ENCODE measurements at regions not wholly inside any gene's neighbourhood (a gene's known extent, or its start where the extent isn't known, plus 50 kb on each side); places are given as distances from the start of the nearest gene placed in this dataset.

DNA sequence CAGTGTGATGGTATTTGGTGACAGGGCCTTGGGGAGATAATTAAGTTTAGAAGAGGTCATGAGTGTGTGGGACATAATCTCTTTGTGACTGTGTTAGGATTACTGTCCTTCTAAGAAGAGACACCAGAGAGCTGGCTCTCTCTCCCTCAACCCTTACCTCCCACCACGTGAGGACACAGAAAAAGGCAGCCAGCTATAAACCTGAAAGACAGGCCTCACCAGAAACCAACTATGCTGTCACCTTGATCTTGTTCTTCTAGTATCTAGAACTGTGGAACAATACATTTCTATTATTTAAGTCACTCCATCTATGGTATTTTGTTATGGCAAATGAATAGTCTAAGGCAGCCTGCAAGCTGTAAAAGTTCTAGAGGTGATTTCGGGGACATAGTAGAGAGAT lies 203.7 kb downstream of the OTOR start:
- no peak for DNase-seq

GRCh38 chr20:16952965-16953364 lies 204.8 kb downstream of the OTOR start:
- DNase-seq: no peak

DNA sequence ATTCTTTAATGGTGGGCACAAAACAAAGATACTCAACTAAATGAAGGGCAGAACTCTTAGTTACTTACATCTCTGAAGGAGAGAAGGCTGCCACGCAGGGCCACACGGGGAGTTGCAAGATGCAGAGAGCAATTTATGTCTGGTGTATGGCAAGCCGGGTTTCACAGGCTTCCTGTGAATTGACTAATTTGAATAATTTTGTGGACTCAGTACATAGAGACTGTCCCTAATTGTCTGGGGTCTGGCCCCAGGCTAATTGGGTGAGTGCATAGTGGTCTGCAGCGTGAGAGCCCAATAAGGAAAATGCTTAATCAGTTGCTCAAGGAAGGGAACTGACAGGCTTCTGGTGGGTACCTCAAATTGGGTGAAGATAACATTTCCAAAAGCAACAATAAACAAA lies 205.7 kb downstream of the OTOR start:
- no peak for DNase-seq

DNA sequence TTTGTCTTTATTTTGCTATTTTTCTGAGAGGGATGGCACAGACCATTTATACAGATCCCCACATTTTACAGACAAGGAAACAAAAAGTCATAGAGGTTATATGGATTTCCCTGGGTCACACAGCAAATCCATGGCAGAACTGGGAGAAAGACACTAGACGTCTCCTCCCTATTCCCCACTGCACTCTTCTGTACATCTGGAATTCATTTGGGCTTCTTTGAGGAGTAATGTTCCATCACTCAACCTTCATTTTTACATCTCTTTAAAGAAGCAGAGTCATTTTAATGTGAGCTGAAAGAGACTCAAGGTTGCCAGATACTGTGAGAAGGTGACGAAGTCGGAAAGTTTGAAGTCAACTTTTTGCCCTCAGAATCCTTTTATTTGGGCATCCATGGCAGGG lies 207.3 kb downstream of the OTOR start:
- no peak for DNase-seq

DNA sequence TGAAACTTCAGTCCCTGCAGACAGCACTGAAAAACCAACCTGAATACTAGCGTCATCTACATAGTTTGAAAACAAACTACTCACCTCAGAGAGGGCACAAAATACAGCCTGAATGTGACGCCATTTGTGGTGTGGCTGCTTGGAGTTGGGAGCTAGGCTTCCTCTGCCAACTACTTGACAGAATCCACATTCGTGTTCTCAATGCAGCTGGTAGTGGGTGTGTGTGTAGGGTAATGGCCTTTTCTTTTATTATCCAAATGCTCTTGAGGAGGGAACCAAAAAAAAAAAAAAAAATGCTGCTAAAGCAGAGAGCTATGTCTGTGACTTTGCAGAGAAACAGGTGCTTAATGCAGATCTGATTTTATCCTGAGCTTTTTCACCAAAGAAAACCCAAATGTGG lies 207.8 kb downstream of the OTOR start:
- DNase-seq: no peak

DNA sequence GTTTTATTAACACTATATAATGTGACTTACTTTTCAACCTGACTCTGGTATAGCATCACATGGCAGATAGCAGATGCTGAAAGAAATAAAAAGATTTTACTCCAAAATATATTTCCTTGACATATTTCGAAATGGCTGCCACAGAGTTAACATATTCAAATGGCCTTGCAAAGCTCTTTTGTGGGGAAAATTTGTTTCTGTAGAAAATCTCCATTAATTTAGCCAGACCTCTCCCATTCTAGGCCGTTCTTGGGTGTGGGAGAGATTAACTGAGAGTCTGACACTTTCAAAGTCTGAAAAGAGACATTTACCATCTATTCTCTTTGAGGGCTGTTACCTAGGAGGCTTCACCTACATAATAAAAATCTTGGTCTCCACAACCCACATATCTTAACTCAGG lies 217.2 kb downstream of the OTOR start:
- DNase-seq: no peak

DNA sequence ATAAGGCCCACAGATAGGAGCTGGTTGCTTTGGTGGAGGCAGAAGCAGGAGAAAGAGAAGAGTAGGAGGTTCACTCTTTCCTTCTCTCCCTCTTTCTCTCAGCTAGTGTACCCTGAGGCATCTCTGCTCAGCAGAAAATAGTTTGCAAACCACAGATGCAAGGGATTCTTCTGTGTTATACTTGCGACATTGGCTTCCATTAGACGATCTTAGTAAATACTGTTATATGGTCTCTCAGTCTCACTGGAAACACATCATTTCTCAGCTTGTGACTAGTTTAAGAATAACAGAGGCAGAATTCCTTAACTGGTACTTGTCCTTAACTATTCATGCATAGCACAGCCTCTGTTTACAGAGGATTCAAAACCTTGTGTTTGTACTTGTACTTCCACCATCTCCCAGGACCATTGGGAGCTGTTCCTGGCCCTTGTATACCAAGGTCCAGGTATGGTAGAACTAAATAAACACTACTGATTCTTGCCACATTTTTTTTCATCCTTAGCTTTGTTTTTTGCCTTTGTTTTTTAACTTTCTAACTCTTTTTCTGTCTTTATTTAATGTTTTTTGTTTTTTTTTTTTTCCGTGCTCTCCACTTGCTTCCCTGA lies 218.2 kb downstream of the OTOR start:
- no peak for DNase-seq

- no peak for DNase-seq
Observed at GRCh38 chr20:16968099-16968498, 219.9 kb downstream of the OTOR start.

DNA sequence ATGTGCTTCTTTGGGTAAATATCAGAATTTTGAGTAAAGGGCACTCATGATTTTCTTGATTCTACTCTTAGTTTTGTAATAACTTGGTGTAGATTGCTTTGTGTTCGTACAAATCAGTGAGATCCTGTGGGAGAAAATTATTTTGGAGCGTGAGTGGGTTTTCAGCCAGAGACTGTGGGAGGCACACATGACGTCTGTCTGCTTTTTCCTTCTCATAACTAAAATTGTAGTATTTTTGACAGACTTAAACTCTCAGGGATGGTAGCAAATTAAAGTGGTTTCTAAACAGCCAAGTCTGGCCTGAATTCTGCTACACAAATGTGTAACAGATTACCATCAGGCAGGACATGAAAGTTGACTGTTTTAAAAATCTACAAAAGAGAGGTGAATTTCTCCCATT lies 222.6 kb downstream of the OTOR start:
- no peak for DNase-seq

DNA sequence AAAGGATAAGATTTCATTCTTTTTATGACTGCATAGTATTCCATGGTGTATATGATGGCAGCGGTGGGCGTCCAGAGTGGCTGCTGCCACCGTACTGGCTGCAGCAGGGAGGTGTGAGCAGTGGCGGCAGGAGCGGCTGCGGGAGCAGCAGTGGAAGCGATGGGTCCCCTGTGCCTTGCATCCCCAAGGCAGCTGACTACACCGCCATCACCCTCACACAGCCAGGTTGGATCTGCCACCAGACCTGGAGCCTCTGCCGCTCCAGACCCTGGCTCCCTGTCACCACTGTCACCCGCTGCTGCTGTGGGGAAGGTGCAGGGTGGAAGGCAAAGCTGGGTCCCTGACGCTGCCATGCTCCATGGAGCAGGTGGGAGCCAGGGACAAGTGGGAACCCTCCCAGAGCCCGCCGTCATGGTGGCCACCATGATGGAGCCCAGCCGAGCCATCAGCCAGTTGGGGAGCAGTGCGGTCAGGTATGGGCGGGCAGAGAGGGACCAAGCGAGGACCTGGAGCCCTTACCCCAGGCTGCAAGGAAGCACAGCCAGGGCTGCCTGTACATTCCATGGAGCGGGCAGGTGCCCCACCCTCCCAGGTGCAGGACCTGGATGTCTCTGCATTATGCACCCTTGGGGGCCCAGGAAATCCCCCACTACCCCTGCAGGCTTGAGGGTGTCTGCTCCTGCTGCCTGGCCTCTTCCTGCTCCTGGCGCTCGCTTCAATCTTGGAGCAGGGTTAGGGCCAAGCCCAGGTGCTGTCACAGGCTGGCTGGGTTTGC lies 226.1 kb downstream of the OTOR start:
- DNase-seq: no peak

GRCh38 chr20:16974855-16975162 lies 226.7 kb downstream of the OTOR start:
- no peak for DNase-seq

DNA sequence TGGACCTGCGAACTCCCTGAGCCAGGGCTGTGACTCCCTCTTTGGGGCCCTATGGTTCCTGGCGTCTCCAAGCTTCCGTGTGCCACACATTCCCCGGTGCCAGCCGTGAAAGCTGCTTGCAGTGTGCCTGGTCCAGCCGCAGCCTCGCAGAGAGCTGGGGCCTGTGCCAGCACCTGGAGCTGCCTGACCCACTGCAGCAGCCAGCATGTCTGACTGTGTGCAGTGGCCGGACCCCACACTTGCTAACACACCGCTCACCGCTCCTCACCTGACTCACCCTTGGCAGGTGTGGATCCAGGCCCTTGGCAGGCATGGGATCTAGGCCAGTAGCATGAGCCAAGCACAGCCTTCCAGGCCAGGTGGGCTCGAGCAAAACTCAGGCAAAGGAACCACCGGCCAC lies 227.5 kb downstream of the OTOR start:
- no peak for DNase-seq

DNA sequence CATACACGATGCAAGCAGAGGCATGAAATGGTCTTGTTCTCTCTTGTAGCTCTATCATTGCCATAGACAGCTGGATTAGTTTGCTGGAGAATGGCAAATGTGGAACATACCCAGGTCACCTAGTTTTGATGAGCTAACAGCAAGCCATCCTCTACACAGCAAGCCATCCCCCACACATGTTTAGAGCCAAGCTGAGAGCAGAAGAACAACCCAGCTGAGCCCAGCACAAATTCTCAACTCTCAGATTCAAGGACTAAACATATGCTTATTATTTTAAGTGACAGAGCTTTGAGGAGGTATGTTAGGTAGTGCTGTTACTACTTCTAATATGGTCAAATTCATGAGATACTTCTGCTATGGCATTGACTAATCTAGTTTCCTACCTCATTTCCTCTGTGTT lies 230.3 kb downstream of the OTOR start:
- DNase-seq: no peak

GRCh38 chr20:16982091-16982726 lies 234.1 kb downstream of the OTOR start:
- no peak for DNase-seq

GRCh38 chr20:16984481-16984880 lies 236.3 kb downstream of the OTOR start:
- no peak for DNase-seq

- no peak for DNase-seq
Observed at GRCh38 chr20:17003170-17003870, 223.5 kb upstream of the PCSK2 start.

GRCh38 chr20:17010181-17010580 lies 216.7 kb upstream of the PCSK2 start:
- no peak for DNase-seq

GRCh38 chr20:17012546-17013226 lies 214.2 kb upstream of the PCSK2 start:
- no peak for DNase-seq

DNA sequence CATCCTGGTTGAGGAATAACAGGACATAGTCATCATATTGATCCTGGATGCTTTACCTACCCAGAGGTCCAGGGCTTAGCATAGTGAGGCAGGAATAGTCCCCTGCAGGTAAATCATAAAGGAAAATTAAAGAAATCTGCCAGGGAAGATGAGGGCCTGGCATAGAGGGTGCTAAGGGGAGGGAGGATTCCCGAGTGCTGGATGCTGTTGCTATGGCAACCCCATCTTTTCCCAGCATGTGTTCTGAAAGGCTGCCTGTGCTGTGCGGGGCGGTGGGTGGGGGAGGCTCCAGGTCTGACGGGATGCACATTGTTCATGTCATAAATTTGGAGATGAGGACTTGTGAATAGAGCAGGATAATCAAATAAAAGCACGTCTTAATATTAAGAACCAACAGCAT lies 212.6 kb upstream of the PCSK2 start:
- no peak for DNase-seq

- no peak for DNase-seq
Observed at GRCh38 chr20:17014756-17015366, 212.0 kb upstream of the PCSK2 start.

GRCh38 chr20:17017232-17017631 lies 209.6 kb upstream of the PCSK2 start:
- DNase-seq: no peak

DNA sequence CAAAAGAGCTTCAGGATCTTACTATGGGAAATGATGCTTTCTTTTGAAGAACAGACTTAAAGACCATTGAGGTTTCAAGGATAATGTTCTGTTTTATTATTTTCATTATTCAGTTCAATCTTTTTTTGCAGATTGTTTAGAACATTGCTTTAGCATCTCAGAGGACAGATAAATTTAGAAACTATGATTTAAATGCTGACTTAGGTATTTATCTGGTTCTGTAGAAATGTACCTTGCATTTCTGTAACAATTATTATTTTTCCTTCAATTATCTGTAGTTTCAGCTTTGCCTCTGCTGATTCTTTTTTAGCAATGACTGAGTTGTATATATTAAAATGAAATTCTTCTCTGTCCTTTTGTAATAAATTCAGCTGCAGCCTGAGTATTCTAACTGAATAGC lies 205.4 kb upstream of the PCSK2 start:
- DNase-seq: no peak

DNA sequence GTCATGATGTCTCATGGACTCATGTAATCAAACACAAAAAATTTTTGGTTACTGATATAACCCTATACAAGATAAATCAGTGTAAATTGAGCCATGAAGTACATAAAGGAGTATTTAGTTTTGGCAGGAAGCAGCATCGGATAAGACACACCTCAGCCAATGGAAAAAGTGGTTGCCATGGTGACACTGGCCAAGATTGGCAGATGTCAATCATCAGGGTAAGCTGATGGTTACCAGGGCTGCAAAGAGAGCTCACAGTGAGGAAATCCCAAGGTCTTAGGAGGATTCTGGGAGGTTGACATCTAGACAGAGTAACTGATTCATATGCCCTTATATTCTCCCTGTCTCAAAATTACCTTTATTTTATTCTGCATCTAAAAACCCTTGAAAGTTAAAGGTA lies 203.8 kb upstream of the PCSK2 start:
- DNase-seq: no peak
